HG03045 (cell line): ENCODE measurements at regions not wholly inside any gene's neighbourhood (a gene's known extent, or its start where the extent isn't known, plus 50 kb on each side); places are given as distances from the start of the nearest gene placed in this dataset.

Experiments
- ATAC-seq: cut with Tn5 transposase; IDR thresholded peaks from one replicate; pipeline ENCODE4 v1.9.1; 2021; ENCODE audit warnings: mild to moderate bottlenecking, moderate library complexity; ENCODE audit not compliant: unreplicated experiment

DNA sequence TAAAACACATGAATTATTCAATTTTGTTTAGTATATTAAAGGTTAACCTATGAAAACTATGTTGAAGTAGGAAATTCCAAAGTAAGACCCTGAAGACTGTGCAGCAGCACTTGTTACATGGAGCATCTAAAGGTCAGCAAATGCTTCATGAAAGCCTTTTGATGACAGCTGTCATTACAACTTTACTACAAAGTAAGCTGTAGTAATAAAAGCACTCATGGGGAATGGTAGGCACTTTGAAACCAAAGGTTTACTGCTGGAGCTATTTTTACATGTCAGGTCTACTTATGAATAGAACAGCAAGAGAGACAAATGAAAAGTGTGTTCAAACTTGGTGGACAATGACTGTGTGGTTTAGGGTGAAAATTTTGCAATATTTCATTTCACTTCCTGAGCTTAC is 672.5 kb upstream of the PCDH20 start:
- no peak for ATAC-seq

DNA sequence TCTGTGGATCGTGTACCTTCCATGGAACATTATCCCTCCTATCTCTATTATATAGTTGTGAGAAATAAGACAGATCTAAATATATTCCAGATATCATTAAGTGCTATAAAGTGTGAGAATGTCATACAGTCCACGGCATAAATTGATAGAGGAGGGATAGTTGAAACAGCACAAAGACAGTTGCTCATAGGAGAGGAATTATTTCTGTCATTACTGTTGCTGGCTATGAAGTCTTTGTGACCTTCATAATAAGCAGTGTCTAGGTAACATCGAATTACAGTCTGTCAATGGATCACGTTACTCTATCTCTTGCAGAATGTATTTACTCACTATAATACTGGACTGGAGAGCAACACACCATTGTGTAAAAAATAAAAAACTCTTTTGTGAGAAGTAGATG is 671.5 kb upstream of the PCDH20 start:
- ATAC-seq = no peak

GRCh38 chr13:62085337-62086229 is 669.9 kb upstream of the PCDH20 start:
- ATAC-seq = no peak

GRCh38 chr13:62084728-62085127 is 669.1 kb upstream of the PCDH20 start:
- ATAC-seq = no peak

GRCh38 chr13:62067821-62068220 is 652.2 kb upstream of the PCDH20 start:
- no peak for ATAC-seq

- no peak for ATAC-seq
Measured at GRCh38 chr13:62065016-62065415, 649.4 kb upstream of the PCDH20 start.

DNA sequence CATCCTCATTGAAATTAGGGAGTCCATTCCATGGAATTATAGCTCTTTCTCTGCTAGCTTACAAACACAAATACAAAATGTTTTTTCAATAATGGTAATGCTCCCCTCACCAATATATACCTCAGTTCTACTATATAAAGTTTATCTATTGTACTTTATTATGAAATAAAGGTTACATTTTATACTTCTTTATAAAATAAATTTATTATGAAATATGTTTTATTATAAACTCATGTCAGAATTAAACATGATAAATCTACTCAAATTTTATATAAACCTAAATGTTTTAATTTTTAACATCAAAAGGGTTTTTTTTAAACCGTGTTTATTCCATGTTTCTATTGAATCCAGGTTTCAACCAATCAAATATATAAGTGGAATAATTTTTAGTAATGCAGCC is 646.1 kb upstream of the PCDH20 start:
- no peak for ATAC-seq

DNA sequence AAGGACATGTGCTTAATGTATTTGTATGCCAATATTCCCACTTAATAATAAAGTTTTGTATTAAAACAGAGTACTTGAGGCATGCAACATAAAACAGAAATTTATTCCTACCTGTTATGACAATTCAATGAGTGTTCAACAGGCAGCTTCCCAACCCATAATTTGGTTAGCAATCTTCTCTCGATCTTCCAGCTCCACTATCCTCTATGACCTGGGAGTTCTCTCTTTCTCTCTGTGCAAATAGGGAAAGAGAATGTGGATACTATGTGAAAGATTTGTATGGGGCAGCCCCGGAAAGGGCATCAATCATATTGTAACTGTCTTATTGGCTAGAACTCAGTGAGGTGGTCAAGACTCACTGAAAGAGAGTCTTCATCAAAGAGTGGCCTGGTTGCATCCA is 644.9 kb upstream of the PCDH20 start:
- ATAC-seq = no peak

DNA sequence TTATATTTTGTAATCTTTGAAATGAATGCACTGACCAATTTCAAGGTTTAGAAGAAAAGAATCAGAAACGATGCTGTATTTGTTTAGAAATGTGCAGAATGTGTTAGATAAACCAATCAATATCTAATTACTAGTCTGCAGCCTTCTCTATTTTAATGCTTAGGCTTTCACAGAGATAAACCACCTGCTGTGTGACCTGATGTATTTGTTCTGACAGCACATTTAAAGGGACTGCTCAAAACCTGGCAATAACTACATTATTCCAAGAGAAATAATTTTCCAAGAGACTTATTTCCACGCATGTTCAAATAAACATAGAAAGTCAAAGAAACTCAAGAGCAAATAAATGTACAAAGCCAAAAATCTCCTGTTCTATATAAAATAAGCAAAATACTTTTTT is 641.6 kb upstream of the PCDH20 start:
- no peak for ATAC-seq

DNA sequence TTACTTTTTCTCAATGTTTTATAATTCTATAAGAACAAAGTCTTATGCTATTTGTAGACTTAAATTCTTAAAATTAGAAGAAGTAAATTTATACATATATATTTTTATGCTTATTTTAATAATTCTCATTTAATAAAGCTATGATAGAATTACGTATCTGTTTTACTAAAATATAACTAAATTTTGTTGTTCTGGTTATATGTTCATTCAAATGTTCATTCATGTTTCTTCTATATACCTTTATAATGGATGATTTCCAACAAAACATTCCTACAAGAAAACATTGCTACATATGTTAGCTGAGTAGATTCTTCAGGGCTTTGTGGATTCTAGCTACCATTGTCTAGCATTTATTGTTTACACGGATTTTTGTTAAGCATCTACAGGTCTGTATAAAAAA is 634.3 kb upstream of the PCDH20 start:
- ATAC-seq = no peak

GRCh38 chr13:62046512-62046911 is 630.9 kb upstream of the PCDH20 start:
- no peak for ATAC-seq

DNA sequence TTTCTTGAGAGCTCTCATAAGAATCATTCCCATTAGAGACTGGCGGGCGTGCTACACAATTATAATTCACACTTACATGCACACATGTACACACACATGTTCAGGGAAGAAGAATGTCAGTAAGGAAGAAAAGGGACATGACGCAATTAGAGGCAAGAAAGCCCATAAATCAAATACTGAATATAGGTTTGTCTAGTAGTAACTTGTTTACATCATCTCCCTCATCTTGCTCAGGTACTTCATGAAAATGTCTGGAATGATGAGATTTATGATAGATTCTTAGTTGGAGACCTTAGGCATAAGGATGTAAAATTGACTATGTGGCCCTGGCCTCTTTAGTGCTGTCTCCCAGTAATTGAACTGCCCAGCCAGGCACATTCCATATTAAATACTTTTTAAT is 628.0 kb upstream of the PCDH20 start:
- no peak for ATAC-seq

DNA sequence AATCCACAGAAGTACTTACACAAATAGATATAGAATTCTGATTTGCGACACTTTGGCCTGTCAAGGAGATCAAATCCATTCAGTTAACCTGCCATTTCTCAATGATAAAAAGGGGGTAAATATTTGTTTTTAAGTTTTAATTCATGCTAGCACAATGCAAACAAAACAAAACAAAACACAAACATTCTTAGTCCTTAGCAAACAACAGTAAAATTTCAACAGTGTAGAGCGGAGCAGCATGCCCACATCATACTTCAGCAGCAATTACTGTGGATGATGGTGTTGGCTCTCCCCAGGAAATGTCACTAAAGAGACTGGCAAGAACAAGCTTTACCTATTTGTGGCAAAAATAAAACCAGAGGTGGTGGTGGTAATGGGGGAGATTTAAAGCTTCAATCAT is 625.2 kb upstream of the PCDH20 start:
- no peak for ATAC-seq

DNA sequence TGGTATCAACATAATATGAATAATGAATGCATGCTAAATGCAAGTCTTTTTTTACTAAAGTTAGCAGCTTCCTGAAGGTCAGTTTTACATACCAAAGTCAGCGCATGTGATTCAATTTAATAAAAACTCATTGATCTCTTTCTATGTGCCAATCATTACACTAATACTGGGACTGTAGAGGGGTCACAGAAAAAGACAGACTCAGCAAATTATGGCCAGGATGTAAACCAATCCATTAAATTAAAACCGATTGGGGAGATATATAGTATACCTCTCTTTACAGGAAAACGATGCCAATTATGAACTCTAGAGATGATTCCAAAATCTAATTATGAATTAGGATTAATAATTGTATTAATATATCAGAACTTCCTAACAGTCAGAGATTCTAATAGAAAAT is 624.4 kb upstream of the PCDH20 start:
- no peak for ATAC-seq

DNA sequence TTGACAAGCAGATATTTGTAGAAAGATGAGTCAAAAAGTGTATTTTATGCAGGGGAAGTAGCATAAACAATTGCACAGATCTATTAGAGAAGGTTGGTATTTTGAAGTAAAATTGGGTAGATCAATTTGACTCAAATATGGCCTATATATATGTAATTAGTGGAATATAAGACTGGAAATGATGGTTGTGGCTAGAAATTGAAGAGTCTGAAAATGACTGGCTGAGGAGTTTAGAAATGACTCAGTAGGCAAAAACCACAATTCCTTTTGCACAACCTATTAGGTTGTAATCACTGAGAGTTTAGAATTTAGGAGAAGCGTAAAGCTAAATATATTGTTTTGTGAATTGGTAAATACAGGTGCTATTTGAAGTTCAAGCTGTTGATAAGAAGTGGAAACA is 622.6 kb upstream of the PCDH20 start:
- peak; percentile 70 for ATAC-seq

DNA sequence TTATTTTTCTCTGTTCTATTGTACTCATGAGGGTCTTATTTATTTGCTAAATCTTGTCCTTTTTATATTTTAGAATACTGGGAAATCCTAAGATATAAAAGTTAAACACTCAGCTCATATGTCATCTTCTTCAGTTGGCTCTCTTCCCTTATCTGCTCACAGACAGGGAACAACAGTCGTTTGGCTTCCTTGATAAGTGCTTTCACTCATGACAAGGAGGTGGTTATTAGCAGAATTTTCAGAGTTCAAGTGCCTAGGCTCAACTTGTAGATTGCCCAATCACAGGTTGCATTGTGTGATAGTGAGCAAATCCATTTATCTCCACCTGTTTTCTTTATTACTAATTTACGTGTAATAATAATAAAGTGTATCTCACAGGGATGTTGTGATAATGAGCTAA is 620.3 kb upstream of the PCDH20 start:
- ATAC-seq = no peak

GRCh38 chr13:62033934-62034333 is 618.3 kb upstream of the PCDH20 start:
- no peak for ATAC-seq

DNA sequence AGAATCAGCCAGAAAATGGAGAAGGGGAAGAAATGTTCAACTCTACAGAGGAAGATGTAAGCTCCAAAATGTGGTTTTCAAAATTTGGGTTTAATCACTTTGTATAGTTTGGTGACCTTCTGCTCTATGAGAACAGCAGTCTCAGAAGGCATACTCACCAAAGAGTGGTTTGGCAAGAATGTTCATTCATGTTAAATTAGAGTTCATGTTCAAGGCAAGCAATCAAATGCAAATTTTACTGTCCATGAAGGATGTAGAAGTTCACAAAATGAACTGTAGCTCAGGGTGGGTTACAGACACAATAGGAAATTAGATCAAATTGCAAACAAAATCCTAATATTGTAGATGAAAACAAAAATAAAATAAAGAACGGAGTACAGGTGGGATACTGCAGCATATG is 606.7 kb upstream of the PCDH20 start:
- ATAC-seq = no peak

GRCh38 chr13:62019858-62020257 is 604.2 kb upstream of the PCDH20 start:
- no peak for ATAC-seq

DNA sequence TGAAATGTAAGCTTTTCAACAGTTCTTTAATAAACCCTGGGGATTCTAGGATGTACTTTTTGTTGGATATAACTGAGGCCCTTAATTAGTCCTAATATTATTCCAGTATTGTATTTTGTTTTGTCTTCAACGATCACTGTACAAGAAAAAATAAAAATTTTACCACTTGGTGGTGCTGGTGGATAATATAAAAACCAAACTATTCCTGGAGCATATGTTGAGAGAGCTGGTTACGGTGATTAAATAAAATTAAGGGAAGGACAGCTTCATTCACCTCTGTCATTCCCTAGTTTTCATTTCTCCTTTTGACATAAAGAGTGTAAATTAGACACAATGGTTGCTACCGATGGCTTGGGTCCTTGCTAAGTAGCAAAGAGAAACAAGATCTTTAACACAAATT is 598.6 kb upstream of the PCDH20 start:
- ATAC-seq = no peak

DNA sequence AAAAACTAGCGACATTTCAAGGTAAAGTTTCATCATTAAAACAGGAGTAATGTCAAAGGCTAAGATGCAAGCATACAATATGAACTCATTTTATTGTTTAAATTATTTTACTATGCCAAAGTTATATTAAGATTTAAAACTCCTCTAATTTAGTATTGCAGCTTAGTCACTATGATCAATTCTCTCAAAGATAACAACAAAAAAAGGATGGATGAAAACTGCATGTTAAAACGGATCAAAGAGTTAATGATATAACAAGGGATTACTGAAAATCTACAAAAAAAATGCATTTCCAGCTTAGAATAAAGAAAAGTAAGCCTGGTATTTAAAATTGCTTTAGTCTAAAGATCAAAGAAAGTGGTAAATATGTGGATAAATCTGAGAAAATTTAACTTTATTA is 587.8 kb upstream of the PCDH20 start:
- no peak for ATAC-seq

DNA sequence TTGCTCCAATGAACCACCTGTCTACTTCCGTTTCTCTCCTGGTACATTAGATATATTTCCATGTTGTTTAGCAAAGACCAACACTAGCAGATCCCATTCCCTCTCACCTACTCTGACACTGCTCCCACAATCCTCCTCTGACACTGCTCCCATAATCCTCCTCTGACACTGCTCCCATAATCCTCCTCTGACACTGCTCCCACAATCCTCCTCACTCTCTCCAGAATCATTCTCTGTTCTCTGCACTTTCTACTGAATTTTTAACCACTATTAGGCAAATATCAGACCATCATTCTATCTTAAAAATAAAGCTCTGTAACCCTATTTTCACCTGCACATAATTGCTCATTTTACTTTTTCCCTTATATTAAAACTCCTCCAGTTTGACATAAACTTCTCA is 578.5 kb upstream of the PCDH20 start:
- ATAC-seq = no peak

- ATAC-seq = no peak
Measured at GRCh38 chr13:61989978-61990377, 574.3 kb upstream of the PCDH20 start.
